ENCODE measurements at regions not wholly inside any gene's neighbourhood (a gene's known extent, or its start where the extent isn't known, plus 50 kb on each side); places are given as distances from the start of the nearest gene placed in this dataset.

DNA sequence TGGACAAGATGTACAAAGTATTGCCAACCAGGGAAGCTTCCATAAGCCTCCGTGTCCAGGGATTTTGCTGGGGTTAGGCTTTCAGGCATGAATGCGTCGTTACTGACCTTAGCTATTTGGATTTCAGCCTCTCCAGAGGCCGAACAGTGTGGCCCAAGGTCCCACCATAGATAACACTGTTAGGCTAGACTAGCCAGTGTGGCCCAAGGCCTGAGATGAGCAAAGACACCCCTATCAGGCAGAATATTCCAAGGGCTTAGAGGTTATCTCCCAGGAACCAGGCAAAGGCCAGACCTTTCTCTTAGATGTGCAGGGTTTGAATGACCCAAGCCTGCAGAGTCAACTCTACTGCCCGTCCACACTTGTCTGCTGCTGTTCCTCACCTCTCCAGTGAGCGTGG, 131.7 kb upstream of the NDUFV2 start:
- TF ChIP-seq, protein P1, sequence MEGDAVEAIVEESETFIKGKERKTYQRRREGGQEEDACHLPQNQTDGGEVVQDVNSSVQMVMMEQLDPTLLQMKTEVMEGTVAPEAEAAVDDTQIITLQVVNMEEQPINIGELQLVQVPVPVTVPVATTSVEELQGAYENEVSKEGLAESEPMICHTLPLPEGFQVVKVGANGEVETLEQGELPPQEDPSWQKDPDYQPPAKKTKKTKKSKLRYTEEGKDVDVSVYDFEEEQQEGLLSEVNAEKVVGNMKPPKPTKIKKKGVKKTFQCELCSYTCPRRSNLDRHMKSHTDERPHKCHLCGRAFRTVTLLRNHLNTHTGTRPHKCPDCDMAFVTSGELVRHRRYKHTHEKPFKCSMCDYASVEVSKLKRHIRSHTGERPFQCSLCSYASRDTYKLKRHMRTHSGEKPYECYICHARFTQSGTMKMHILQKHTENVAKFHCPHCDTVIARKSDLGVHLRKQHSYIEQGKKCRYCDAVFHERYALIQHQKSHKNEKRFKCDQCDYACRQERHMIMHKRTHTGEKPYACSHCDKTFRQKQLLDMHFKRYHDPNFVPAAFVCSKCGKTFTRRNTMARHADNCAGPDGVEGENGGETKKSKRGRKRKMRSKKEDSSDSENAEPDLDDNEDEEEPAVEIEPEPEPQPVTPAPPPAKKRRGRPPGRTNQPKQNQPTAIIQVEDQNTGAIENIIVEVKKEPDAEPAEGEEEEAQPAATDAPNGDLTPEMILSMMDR (IDR thresholded peaks at IDR 0.05) = no peak
- no peak for TF ChIP-seq POLR2A (IDR thresholded peaks at IDR 0.05)
